BJ (cell line): ENCODE measurements at regions not wholly inside any gene's neighbourhood (a gene's known extent, or its start where the extent isn't known, plus 50 kb on each side); places are given as distances from the start of the nearest gene placed in this dataset.

Source experiments
- CTCF ChIA-PET: fragments of 350-600 bp; formaldehyde crosslinking; extraction: SDS; loops from one replicate; lab custom pipeline; 2021; ENCODE audit warnings: antibody characterized with exemption, inconsistent platforms; lab: Yijun Ruan, JAX
- POLR2A ChIA-PET: fragments of 300-600 bp; sonication (Branson Sonifier 250); formaldehyde crosslinking; extraction: SDS; loops from one replicate; lab custom pipeline; 2021; ENCODE audit warnings: antibody characterized with exemption; lab: Charles Lee
- DNase-seq: peaks from one replicate; pipeline ENCODE4 v3.0.0-alpha.2; 2011; ENCODE audit warnings: low read depth
- H3K27me3 ChIP-seq: 2 replicates; pipeline ENCODE4 v1.6.0; 2011; ENCODE audit warnings: low read length; ENCODE audit not compliant: control insufficient read depth, insufficient read depth
- H3K36me3 ChIP-seq: 2 replicates; pipeline ENCODE4 v1.5.1; 2011; ENCODE audit warnings: low read length; ENCODE audit not compliant: control insufficient read depth, insufficient read depth
- H3K4me3 ChIP-seq: 2 replicates; pipeline ENCODE4 v1.5.1; 2011; ENCODE audit warnings: low read depth, mild to moderate bottlenecking, control low read depth, low read length
- CTCF ChIP-seq: IDR thresholded peaks from 2 replicates; pipeline ENCODE4 v1.5.1; 2011; ENCODE audit warnings: low read depth, mild to moderate bottlenecking, control low read depth, inconsistent platforms, low read length, moderate library complexity; ENCODE audit not compliant: insufficient read depth

DNA sequence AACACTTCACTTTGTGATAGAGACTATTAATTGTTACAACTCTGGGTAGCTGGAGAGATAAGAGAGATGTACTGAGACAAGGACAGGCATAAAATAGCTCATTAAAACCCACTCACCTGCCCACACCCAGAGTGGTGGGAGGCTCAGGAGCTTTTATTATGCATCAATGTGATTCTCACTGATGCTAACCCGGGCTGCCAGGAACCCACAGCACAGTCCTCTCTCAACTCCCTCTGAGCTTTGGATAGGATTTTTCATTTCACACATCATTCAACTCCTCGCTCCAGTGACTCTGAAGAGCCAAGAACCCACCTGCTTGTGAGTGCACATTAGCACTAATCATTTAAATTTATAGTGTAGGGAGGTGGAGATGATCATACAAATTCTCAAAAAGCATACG is 827.9 kb downstream of the FLRT2 start:
- H3K27me3 ChIP-seq, result no peaks in the 10 kb centered on the region
- no peaks in the 10 kb centered on the region for H3K36me3 ChIP-seq
- no peak for TF ChIP-seq CTCF
- H3K4me3 ChIP-seq, result no peak overlapping the region
- POLR2A ChIA-PET, result no interaction called here
- DNase-seq, result no peak
- CTCF ChIA-PET, result no interaction called here

DNA sequence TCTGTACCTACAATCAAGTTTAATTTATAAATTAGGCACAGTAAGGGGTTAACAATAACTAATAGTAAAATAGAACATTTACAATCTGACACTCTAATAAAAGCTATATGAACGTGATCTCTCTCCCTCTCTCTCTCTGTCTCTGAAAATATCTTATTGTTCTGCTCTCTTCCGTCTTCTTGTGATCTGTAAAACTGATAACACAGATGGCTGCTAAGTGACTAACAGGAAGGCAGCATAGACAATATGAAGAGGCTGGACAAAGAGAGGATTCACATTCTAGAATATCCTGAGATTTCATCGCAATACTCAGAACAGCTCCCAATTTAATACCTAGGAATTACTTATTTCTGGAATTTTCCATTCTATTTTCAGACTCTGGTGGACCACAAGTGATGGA is 827.2 kb downstream of the FLRT2 start:
- POLR2A ChIA-PET, result no interaction called here
- no peak for DNase-seq
- no peak for TF ChIP-seq CTCF
- Histone ChIP-seq H3K36me3 (no peaks in the 10 kb centered on the region), H3K27me3 (no peaks in the 10 kb centered on the region), H3K4me3 (no peak overlapping the region)
- CTCF ChIA-PET, result no interaction called here

DNA sequence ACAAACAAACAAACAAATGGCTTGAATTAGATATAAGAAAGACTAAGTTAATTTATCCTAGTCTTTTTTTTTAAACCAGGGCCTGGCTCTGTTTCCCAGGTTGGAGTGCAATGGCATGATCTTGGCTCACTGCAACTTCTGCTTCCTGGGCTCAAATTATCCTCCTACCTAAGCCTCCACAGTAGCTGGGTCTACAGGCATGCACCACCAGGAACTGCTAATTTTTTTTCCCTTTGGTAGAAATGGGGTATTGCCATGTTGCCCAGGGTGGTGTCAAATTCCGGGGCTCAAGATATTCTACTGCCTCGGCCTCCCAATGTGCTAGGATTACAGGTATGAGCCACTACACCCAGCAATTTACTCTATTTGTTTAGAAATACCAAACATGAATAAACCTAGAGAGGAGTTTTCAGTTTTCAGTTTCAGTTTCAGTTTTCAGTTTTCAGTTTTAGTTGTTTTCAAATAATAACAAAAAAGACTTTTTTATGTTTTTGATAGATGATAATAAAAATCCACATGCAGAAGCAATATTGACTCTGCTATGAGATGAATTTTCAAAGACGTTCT is 817.0 kb downstream of the FLRT2 start:
- ChIA-PET POLR2A (no interaction called here), CTCF (interaction anchor here (0.6 kb wide), 1 partner anchor 116 kb away, joined by 3 read pairs; no protein-coding TSS in a partner anchor)
- DNase-seq, result no peak
- TF ChIP-seq CTCF, result no peak
- Histone ChIP-seq H3K27me3 (no peaks in the 10 kb centered on the region), H3K36me3 (no peaks in the 10 kb centered on the region), H3K4me3 (no peak overlapping the region)

- CTCF ChIA-PET, result no interaction called here
- no peaks in the 10 kb centered on the region for H3K36me3 ChIP-seq
- POLR2A ChIA-PET, result no interaction called here
- H3K27me3 ChIP-seq, result no peaks in the 10 kb centered on the region
- no peak for DNase-seq
- no peak overlapping the region for H3K4me3 ChIP-seq
- no peak for TF ChIP-seq CTCF
Observed at GRCh38 chr14:86334355-86334754, 804.4 kb downstream of the FLRT2 start.

DNA sequence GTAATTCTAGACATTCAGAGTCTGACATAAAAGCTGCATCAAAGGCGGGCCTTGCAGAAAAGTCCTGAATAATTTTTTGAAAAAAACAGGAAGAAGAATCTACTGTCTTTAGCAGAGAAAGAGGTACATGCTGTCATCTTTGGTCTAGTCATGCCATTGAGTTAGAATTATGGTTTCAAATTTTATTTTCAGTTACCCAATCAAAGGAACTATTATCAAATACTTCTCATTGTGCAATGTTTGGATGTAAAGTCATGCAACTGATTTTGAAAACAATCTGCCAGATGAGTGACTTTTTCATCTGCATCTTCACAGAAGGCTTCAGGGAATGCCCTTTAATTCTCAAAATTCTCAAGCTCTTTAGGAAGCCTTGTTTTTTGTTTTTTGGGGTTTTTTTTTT is 803.5 kb downstream of the FLRT2 start:
- no peak for DNase-seq
- ChIA-PET POLR2A (interaction anchor here (0.6 kb wide), 1 partner anchor 779 kb away, joined by 3 read pairs; no protein-coding TSS in a partner anchor), CTCF (no interaction called here)
- TF ChIP-seq CTCF, result no peak
- Histone ChIP-seq H3K27me3 (no peaks in the 10 kb centered on the region), H3K36me3 (no peaks in the 10 kb centered on the region), H3K4me3 (no peak overlapping the region)
